CD4-positive, alpha-beta T cell (primary cell): ENCODE measurements at regions not wholly inside any gene's neighbourhood (a gene's known extent, or its start where the extent isn't known, plus 50 kb on each side); places are given as distances from the start of the nearest gene placed in this dataset.

Experiments
- ATAC-seq: fragments of 200-7000 bp; cut with Tn5 transposase; one replicate; pipeline ENCODE4 v1.10.0; 2022; ENCODE audit warnings: mild to moderate bottlenecking; ENCODE audit not compliant: poor library complexity
- CTCF ChIA-PET: fragments of 350-600 bp; sonication (Branson Sonifier 250); formaldehyde crosslinking; loops from one replicate; lab custom pipeline; 2021; ENCODE audit warnings: antibody characterized with exemption, inconsistent platforms; lab: Charles Lee
- POLR2A ChIA-PET: fragments of 350-600 bp; sonication (Branson Sonifier 250); formaldehyde crosslinking; loops from one replicate; lab custom pipeline; 2021; ENCODE audit warnings: antibody characterized with exemption, inconsistent platforms; lab: Charles Lee
- DNase-seq, 14 experiments: peaks; one replicate each; pipeline ENCODE4 v3.0.0-alpha.2; 2013 to 2020; ENCODE audit warnings: mixed read lengths in 2 of 14
- H3K27ac ChIP-seq, 2 donors: one replicate each; pipeline versions ENCODE4 v1.5.1 to v1.7.0; 2013; ENCODE audit warnings: low read length in 2 of 2, low read depth in 1 of 2, mild to moderate bottlenecking in 1 of 2
- H3K27me3 ChIP-seq, 2 experiments: 1 replicate in 1 of 2; 2 replicates in 1 of 2; pipeline versions ENCODE4 v1.6.1 to v1.7.0; 2013; ENCODE audit warnings: low read length in 2 of 2, control low read depth in 1 of 2, mild to moderate bottlenecking in 1 of 2, moderate library complexity in 1 of 2; ENCODE audit not compliant: insufficient read depth in 2 of 2, control insufficient read depth in 1 of 2
- H3K36me3 ChIP-seq: one replicate; pipeline ENCODE4 v1.6.1; 2013; ENCODE audit warnings: low read length, control low read depth; ENCODE audit not compliant: insufficient read depth
- H3K4me1 ChIP-seq: one replicate; pipeline ENCODE4 v1.6.1; 2013; ENCODE audit warnings: low read length, control low read depth; ENCODE audit not compliant: insufficient read depth
- H3K4me3 ChIP-seq: one replicate; pipeline ENCODE4 v1.5.1; 2013; ENCODE audit warnings: mild to moderate bottlenecking, low read length, moderate library complexity
- H3K9me3 ChIP-seq, 2 experiments: 1 replicate in 1 of 2; 2 replicates in 1 of 2; pipeline versions ENCODE4 v1.6.1 to v1.7.0; 2013; ENCODE audit warnings: low read length in 2 of 2, mild to moderate bottlenecking in 2 of 2, control low read depth in 1 of 2, moderate library complexity in 1 of 2; ENCODE audit not compliant: control insufficient read depth in 1 of 2, insufficient read depth in 1 of 2
- H3K27ac Mint-ChIP-seq: one replicate; pipeline ENCODE4 v1.8.0; 2020; ENCODE audit warnings: mixed read lengths
- H3K27me3 Mint-ChIP-seq: one replicate; pipeline ENCODE4 v1.8.0; 2021; ENCODE audit warnings: mixed read lengths
- H3K36me3 Mint-ChIP-seq: one replicate; pipeline ENCODE4 v1.8.0; 2021; ENCODE audit warnings: low read depth, mixed read lengths
- H3K4me1 Mint-ChIP-seq: one replicate; pipeline ENCODE4 v1.8.0; 2021; ENCODE audit warnings: low read depth, mixed read lengths
- H3K4me3 Mint-ChIP-seq: one replicate; pipeline ENCODE4 v1.8.0; 2020; ENCODE audit warnings: mild to moderate bottlenecking, mixed read lengths
- H3K9me3 Mint-ChIP-seq: one replicate; pipeline ENCODE4 v1.8.0; 2020; ENCODE audit warnings: mixed read lengths
- intact Hi-C, 2 experiments: fragments of 100-400 bp; cut with DNase I in 1 of 2; cut with micrococcal nuclease in 1 of 2; formaldehyde crosslinking; loops; one replicate each; pipeline versions ENCODE4 v1.15.1 to v1.9.0; 2023 to 2025; cut with DNase I, micrococcal nuclease
- TF ChIP-seq, protein P1 (sequence below): fragments of 200-600 bp; IDR thresholded peaks from one replicate; pipeline ENCODE4 v1.8.0; 2022; ENCODE audit warnings: antibody characterized with exemption, mild to moderate bottlenecking

DNA sequence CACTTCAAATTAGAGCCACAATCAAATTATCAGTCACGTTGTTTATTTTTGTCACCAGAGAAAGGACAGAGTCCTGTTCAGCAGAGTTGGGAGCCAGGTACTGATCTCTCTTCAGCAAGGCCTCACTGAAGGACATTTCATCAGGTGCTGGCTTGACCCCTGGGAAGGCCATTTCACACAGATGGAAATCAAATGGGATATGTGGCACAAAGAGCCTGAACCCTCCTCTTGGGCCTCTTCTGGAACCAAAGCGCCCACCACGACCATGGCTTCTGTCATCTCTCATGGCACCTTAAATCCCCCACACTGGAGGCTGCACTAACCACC lies 121.5 kb downstream of the PTCSC3 start:
- Histone ChIP-seq H3K36me3 (no peaks in the 10 kb centered on the region), H3K27ac (no peak overlapping the region), H3K4me3 (no peak overlapping the region), H3K4me1 (no peaks in the 10 kb centered on the region), H3K9me3 (no peaks in the 10 kb centered on the region), H3K27me3 (no peaks in the 10 kb centered on the region)
- intact Hi-C loops: no loop called here
- Mint-ChIP-seq H3K36me3 (no peaks in the 10 kb centered on the region), H3K9me3 (no peaks in the 10 kb centered on the region), H3K4me1 (no peaks in the 10 kb centered on the region), H3K4me3 (no peak overlapping the region), H3K27me3 (peaks cover 16% of the 10 kb centered on the region), H3K27ac (no peak overlapping the region)
- TF ChIP-seq, protein P1, sequence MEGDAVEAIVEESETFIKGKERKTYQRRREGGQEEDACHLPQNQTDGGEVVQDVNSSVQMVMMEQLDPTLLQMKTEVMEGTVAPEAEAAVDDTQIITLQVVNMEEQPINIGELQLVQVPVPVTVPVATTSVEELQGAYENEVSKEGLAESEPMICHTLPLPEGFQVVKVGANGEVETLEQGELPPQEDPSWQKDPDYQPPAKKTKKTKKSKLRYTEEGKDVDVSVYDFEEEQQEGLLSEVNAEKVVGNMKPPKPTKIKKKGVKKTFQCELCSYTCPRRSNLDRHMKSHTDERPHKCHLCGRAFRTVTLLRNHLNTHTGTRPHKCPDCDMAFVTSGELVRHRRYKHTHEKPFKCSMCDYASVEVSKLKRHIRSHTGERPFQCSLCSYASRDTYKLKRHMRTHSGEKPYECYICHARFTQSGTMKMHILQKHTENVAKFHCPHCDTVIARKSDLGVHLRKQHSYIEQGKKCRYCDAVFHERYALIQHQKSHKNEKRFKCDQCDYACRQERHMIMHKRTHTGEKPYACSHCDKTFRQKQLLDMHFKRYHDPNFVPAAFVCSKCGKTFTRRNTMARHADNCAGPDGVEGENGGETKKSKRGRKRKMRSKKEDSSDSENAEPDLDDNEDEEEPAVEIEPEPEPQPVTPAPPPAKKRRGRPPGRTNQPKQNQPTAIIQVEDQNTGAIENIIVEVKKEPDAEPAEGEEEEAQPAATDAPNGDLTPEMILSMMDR: no peak
- DNase-seq (no peak), ATAC-seq (no peak)
- ChIA-PET CTCF (no interaction called here), POLR2A (no interaction called here)

DNA sequence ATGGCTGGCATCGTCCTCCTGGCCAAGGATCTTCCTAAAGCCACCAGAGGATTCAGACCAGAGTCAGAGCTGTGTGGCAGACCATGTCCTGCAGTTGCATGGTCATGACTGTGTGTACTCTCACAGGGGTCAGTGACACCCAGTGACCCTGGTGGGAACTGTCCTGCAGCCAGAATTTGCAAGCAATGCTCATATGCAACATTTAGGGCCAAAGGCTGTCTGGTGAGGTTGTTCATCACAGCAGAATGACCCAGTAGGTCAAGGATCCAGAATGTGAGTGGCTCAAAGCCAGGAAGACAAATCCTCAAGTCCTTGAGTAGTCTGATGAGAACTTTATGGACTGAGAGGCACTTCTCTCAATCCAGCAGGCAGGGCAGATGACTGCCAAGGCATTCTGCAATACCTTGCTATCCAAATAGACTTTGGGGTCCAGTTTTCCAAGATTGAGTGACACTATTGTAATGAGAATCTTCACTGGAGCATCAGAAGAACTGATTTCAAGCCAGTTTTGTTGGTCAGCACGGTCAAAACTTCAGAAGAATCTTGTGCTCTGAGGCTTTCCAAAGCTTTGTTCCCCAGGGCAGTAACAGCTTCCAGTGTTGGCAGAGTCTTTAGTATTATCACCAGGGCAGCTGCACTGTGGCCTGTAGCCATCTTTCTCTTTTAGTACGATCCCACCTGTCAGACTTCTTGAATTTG lies 122.0 kb downstream of the PTCSC3 start:
- CTCF ChIA-PET: no interaction called here
- H3K9me3 ChIP-seq: no peaks in the 10 kb centered on the region
- ATAC-seq (no peak), DNase-seq (no peak)
- no peaks in the 10 kb centered on the region for H3K36me3 Mint-ChIP-seq
- H3K27ac Mint-ChIP-seq: no peak overlapping the region
- H3K27me3 Mint-ChIP-seq: peaks cover 16% of the 10 kb centered on the region
- H3K27me3 ChIP-seq: no peaks in the 10 kb centered on the region
- TF ChIP-seq, protein P1: no peak
- no peaks in the 10 kb centered on the region for H3K9me3 Mint-ChIP-seq
- H3K4me3 Mint-ChIP-seq: no peak overlapping the region
- no peaks in the 10 kb centered on the region for H3K36me3 ChIP-seq
- H3K4me3 ChIP-seq: no peak overlapping the region
- POLR2A ChIA-PET: no interaction called here
- intact Hi-C loops: no loop called here
- H3K27ac ChIP-seq: no peak overlapping the region
- no peaks in the 10 kb centered on the region for H3K4me1 Mint-ChIP-seq
- H3K4me1 ChIP-seq: no peaks in the 10 kb centered on the region

DNA sequence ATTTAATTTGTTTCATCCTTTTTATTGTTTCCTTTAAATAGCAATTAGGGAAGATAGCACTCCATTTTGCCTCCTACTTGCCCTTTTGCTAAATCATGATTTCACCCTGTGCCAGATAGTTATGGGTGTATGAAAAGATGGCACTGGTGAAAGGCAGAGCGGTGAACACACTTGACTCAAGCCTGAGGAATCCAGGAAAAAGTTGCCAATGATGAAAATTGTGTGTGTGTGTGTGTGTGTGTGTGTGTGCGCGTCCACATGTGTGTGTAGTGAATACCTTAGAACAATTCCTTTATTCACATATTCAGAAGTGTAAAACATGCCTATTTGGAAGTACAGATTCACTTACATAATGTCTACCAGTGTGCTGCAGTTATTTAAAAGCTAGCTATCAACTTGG lies 123.8 kb downstream of the PTCSC3 start:
- Histone ChIP-seq H3K27me3 (peaks cover 0 to 7% of the 10 kb centered on the region in 2 experiments), H3K27ac (no peak overlapping the region), H3K9me3 (no peaks in the 10 kb centered on the region), H3K4me3 (no peak overlapping the region), H3K4me1 (no peaks in the 10 kb centered on the region), H3K36me3 (no peaks in the 10 kb centered on the region)
- H3K27me3 Mint-ChIP-seq: peaks cover 21% of the 10 kb centered on the region
- ChIA-PET CTCF (no interaction called here), POLR2A (no interaction called here)
- TF ChIP-seq, protein P1: no peak
- no peak for ATAC-seq
- intact Hi-C loops: no loop called here
- no peak for DNase-seq
- no peaks in the 10 kb centered on the region for H3K9me3 Mint-ChIP-seq
- H3K4me3 Mint-ChIP-seq: no peak overlapping the region
- no peaks in the 10 kb centered on the region for H3K36me3 Mint-ChIP-seq
- no peak overlapping the region for H3K27ac Mint-ChIP-seq
- no peaks in the 10 kb centered on the region for H3K4me1 Mint-ChIP-seq
